HuH-7 (cell line): ENCODE measurements at regions not wholly inside any gene's neighbourhood (a gene's known extent, or its start where the extent isn't known, plus 50 kb on each side); places are given as distances from the start of the nearest gene placed in this dataset.
A peak's percentile ranks its signal among the peaks of the same experiment; 100 is the strongest.

ENCODE experiments used
- DNase-seq: peaks from one replicate; pipeline ENCODE4 v3.0.0; 2011; ENCODE audit warnings: low spot score

GRCh38 chr6:139514819-139515218, 140.4 kb upstream of the CITED2 start:
- no peak for DNase-seq

- DNase-seq: no peak
Observed at GRCh38 chr6:139510040-139510790, 135.8 kb upstream of the CITED2 start.

DNA sequence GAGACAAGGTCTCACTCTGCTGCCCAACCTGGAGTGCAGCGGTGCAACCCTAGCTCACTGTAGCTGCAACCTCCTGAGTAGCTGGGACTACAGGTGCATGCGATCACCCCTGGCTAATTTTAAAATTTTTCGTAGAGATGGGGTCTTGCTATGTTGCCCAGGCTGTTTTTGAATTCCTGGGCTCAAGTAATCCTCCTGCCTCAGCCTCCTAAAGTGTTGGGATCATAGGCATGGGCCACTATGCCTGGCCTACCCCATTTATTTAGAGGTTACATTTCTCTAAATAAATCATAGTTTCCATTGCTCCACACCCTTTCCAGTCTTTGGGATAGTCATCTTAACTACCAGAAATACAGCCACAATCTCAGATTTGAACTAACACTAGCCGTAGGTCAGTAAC, 134.7 kb upstream of the CITED2 start:
- DNase-seq: no peak

DNA sequence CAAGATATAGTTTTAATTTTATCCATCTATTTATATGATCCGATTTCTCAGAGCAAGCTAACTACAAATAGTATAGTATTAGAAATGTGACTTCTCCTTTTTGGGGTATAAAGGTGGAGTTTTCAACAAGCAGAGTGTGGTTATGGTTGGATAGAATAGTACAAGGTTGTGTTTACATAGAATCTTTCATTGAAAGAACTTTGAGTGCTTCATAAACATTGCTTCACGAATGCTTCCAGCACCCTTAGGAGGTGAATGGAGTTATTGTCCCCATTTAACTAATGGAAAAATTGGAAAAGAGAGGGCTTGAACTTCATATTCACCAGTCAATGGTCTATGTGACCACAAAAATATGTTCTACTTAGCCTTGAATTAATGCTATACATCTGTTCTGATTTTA, 134.1 kb upstream of the CITED2 start:
- peak; percentile 40 for DNase-seq

GRCh38 chr6:139508023-139508422, 133.6 kb upstream of the CITED2 start:
- DNase-seq: no peak

DNA sequence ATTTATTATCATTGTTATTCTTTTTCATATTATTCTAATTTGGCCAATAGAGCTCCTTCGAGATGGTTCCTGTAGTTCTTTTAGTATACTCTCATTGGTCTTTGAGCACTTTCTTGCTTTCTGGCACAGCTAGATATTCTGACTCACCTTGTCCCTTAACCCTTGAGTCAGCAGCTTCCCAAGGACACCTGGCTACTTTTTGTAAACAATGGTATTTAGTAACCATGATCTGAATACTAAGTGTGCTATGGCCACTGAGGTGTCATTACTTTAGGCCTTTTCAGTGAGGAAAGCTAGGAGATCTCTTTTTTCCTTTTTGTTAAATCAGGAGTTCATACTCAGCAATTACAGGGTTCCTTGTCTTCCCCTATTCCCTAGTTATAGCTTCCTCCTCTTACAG, 126.5 kb upstream of the CITED2 start:
- no peak for DNase-seq

DNA sequence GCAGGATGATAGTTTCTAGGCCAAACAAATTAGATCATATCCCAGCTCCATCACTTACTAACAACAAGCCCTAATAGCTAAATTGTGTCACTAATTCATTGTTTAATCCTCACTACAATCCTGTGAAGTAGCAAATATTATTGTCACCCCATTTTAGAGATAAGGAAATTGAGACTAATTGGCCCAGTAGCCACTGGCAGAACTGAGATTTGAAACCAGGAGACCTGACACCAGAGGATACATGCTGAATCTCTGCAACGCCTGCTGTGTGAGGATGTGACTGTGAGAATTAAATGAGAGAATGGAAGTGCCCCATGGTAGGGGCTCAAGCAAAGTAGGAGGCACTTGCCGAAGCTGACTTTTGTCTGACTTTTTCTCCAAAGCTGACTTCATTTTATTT, 124.3 kb upstream of the CITED2 start:
- no peak for DNase-seq

- no peak for DNase-seq
Observed at GRCh38 chr6:139497345-139497961, 123.0 kb upstream of the CITED2 start.

- DNase-seq: no peak
Observed at GRCh38 chr6:139496654-139497344, 122.4 kb upstream of the CITED2 start.

DNA sequence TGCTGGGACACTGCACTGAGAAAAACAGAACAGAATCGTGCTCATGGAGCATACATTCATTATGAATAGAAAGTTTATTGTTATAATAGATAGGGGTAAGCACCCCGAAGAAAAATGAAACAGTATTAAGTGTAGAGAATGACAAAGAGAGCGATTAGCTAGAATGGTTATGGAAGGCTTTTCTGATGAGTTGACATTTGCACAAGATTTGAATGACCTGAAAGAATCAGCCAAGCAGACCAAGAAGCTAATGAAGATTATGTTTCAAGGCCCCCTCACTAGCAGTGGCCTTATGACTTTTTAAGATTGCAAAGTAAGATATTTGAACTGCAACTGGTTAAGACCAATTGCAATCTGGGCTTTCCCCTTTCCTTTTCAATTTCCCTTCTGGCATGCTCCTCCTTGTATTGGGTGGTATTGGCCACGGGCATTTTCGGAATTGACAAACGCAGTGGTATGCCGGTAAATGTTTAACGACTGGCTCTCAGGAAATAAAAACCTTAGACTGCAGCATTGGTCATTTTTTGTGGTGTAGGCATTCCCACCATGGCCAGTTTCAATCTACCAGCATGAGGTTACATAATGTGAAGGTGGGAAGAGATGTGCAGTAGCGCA, 120.0 kb upstream of the CITED2 start:
- no peak for DNase-seq

DNA sequence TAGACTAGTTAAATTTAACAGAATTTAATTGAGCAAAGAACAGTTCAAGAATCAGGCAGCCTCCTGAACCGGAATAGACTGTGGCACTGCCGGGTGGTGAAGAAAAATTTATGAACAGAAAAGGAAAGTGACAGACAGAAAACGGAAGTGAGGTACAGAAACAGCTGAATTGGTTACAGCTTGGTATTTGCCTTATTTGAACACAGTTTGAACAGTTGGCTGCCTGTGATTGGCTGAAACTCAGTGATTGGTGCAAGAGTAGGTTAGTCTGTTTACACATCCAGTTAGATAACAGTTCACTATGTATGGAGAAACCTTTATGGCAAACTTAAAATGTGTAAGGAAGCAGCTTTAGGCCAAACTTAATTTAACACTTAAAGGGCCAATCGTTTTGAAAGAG, 116.0 kb upstream of the CITED2 start:
- DNase-seq: peak; percentile 60

DNA sequence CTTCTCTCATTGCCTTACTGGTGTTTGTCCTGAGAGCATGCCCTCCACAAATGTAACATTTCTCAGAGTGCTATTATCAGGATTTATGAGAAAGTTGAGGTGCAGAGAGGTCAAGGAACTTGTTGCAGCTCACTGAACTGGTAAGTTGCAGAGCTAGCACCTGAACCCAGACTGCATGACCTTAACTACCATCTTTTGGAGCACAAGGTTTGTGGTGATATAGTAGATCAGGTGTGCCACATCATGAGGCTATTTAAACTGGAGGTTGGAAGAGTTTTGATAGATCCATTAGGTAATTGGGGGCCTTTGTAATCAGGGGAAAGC, 112.0 kb upstream of the CITED2 start:
- DNase-seq: no peak

- DNase-seq: no peak
Observed at GRCh38 chr6:139485742-139486475, 111.5 kb upstream of the CITED2 start.

- no peak for DNase-seq
Observed at GRCh38 chr6:139485185-139485584, 110.7 kb upstream of the CITED2 start.

DNA sequence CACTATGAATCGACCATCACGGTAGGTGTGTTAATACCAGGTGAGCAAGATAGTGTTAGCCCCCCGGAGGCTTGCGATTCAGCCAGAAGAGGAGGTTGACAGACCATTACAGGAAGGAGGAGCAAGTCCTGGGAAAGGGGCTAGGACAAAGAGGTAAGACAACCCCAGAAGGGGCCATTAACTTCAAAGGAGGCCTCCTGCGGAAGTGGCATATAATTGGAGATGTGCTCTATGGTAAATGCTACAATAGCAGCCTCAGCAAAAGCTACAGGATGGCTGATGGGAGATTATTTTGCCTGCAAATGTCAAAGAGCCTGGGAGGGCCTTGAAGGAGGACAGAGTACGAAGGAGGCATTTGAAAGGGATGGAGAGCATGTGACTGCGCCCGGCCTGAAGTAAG, 108.6 kb upstream of the CITED2 start:
- DNase-seq: no peak

DNA sequence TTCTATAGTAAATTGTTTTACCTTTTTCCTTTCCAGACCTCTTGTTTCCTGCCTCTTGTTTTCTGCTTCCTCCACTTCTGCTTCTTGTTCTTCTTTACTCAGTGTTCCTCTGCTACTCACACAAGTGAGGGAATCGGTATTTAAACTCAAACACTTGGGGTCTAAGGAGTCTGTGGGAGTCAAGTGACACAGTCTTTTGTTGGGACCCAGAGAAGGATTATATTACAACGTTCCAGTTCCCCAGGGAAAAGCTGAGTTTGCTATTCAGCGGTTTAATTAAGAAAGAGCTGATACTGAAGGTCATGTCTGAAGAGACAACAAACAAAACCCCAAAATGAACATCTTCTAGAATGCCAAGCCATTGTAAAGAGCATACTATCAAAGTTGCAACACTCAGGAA, 107.8 kb upstream of the CITED2 start:
- no peak for DNase-seq

- peak; percentile 63 for DNase-seq
Observed at GRCh38 chr6:139480356-139481165, 106.1 kb upstream of the CITED2 start.

- no peak for DNase-seq
Observed at GRCh38 chr6:139479433-139480222, 105.2 kb upstream of the CITED2 start.

DNA sequence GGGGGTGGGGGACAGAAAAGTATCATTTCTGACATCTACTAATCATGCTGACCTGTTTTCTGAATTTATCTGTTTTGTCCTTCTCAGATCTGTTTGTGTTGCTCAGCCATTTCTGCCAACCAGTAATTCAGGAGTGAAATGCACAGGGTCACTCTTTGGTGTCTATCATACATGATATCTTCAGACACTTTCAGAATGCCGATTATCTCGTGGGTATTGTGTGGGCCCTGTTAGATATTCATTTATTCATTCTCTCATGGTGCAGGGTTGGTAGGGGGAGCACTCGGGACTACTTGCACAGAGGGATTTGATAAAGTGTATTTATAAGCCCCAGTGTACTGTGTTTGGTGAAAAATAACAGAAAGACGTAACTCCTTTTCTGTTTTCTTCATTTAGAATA, 101.2 kb upstream of the CITED2 start:
- DNase-seq: no peak

GRCh38 chr6:139475241-139475640, 100.8 kb upstream of the CITED2 start:
- no peak for DNase-seq
